ENCODE measurements at regions not wholly inside any gene's neighbourhood (a gene's known extent, or its start where the extent isn't known, plus 50 kb on each side); places are given as distances from the start of the nearest gene placed in this dataset.

DNA sequence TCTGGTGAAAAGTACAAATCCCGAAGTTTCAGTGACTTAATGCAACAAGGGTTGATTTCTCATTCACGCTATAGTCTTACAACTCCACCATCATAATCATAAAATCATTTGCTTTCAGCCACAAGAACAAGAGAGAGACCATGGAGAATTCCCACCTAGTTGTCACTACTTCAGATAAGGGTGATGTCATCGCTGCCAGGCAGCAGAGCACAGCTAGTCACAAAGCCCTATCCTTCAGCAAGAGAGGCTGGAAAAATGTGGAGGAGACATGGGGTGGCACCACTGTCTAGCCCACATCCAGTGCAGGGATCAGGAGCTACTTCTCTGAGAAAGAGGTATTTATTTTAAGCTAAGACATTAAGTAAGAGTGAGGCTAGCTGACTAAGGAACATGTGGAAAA lies 356.1 kb downstream of the YTHDC2 start (continued):
- TF ChIP-seq, protein P1, sequence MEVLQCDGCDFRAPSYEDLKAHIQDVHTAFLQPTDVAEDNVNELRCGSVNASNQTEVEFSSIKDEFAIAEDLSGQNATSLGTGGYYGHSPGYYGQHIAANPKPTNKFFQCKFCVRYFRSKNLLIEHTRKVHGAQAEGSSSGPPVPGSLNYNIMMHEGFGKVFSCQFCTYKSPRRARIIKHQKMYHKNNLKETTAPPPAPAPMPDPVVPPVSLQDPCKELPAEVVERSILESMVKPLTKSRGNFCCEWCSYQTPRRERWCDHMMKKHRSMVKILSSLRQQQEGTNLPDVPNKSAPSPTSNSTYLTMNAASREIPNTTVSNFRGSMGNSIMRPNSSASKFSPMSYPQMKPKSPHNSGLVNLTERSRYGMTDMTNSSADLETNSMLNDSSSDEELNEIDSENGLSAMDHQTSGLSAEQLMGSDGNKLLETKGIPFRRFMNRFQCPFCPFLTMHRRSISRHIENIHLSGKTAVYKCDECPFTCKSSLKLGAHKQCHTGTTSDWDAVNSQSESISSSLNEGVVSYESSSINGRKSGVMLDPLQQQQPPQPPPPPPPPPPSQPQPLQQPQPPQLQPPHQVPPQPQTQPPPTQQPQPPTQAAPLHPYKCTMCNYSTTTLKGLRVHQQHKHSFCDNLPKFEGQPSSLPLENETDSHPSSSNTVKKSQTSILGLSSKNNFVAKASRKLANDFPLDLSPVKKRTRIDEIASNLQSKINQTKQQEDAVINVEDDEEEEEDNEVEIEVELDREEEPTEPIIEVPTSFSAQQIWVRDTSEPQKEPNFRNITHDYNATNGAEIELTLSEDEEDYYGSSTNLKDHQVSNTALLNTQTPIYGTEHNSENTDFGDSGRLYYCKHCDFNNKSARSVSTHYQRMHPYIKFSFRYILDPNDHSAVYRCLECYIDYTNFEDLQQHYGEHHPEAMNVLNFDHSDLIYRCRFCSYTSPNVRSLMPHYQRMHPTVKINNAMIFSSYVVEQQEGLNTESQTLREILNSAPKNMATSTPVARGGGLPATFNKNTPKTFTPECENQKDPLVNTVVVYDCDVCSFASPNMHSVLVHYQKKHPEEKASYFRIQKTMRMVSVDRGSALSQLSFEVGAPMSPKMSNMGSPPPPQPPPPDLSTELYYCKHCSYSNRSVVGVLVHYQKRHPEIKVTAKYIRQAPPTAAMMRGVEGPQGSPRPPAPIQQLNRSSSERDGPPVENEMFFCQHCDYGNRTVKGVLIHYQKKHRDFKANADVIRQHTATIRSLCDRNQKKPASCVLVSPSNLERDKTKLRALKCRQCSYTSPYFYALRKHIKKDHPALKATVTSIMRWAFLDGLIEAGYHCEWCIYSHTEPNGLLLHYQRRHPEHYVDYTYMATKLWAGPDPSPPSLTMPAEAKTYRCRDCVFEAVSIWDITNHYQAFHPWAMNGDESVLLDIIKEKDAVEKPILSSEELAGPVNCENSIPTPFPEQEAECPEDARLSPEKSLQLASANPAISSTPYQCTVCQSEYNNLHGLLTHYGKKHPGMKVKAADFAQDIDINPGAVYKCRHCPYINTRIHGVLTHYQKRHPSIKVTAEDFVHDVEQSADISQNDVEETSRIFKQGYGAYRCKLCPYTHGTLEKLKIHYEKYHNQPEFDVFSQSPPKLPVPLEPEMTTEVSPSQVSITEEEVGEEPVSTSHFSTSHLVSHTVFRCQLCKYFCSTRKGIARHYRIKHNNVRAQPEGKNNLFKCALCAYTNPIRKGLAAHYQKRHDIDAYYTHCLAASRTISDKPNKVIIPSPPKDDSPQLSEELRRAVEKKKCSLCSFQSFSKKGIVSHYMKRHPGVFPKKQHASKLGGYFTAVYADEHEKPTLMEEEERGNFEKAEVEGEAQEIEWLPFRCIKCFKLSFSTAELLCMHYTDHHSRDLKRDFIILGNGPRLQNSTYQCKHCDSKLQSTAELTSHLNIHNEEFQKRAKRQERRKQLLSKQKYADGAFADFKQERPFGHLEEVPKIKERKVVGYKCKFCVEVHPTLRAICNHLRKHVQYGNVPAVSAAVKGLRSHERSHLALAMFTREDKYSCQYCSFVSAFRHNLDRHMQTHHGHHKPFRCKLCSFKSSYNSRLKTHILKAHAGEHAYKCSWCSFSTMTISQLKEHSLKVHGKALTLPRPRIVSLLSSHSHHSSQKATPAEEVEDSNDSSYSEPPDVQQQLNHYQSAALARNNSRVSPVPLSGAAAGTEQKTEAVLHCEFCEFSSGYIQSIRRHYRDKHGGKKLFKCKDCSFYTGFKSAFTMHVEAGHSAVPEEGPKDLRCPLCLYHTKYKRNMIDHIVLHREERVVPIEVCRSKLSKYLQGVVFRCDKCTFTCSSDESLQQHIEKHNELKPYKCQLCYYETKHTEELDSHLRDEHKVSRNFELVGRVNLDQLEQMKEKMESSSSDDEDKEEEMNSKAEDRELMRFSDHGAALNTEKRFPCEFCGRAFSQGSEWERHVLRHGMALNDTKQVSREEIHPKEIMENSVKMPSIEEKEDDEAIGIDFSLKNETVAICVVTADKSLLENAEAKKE (CRISPR knock-in tag; IDR thresholded peaks at IDR 0.05), result no peak
- TF ChIP-seq, protein P2, sequence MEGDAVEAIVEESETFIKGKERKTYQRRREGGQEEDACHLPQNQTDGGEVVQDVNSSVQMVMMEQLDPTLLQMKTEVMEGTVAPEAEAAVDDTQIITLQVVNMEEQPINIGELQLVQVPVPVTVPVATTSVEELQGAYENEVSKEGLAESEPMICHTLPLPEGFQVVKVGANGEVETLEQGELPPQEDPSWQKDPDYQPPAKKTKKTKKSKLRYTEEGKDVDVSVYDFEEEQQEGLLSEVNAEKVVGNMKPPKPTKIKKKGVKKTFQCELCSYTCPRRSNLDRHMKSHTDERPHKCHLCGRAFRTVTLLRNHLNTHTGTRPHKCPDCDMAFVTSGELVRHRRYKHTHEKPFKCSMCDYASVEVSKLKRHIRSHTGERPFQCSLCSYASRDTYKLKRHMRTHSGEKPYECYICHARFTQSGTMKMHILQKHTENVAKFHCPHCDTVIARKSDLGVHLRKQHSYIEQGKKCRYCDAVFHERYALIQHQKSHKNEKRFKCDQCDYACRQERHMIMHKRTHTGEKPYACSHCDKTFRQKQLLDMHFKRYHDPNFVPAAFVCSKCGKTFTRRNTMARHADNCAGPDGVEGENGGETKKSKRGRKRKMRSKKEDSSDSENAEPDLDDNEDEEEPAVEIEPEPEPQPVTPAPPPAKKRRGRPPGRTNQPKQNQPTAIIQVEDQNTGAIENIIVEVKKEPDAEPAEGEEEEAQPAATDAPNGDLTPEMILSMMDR (conservative IDR thresholded peaks at IDR 0.05; ENCODE audit: low read depth in 2 of 2), result no peak

DNA sequence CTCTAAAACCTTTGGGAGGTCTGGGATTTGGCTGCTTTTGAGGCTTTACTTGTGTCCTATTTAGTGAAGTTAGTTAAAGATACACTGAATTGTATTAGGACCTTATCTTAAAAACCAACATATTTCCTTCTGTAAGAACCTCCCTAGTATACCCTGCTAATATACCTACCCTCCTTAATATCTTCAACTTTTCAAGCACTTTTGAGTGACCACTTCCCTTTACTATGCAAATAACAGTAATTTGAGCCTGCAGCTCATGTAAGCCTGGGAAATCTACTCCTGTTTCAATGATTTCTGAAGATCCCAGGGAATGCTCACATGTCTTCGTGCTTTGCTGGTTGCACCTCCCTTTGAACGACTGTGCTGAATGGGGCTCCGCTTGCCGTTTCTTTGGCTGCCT lies 358.5 kb downstream of the YTHDC2 start:
- H3K36me3 ChIP-seq (ENCODE audit: insufficient read depth), result no peaks in the 10 kb centered on the region
- ATAC-seq (no peak), DNase-seq (ENCODE audit: low spot score) (no peak)
- no peak overlapping the region for H3K4me3 ChIP-seq
- no peaks in the 10 kb centered on the region for H4K20me1 ChIP-seq (replicated peaks; ENCODE audit: insufficient read depth)
- no peaks in the 10 kb centered on the region for H3F3A ChIP-seq (replicated peaks; ENCODE audit: low read depth)
- no peak overlapping the region for H3K4me3 Mint-ChIP-seq
- no peak overlapping the region for H3K4me2 ChIP-seq
- no peaks in the 10 kb centered on the region for H3K79me2 ChIP-seq (replicated peaks; ENCODE audit: insufficient read depth)
- no peaks in the 10 kb centered on the region; the same call in 1 of the 2 replicates for H3K4me1 ChIP-seq (ENCODE audit: insufficient read depth)
- 0 out of 2 replicates have a peak, but pooled peaks cover 9% of the 10 kb centered on the region for H3K9me2 ChIP-seq (ENCODE audit: insufficient read depth)
- no peaks in the 10 kb centered on the region for H3K36me3 Mint-ChIP-seq (ENCODE audit: low read depth)
- peaks cover 1% of the 10 kb centered on the region for H3K27me3 Mint-ChIP-seq (ENCODE audit: insufficient read depth, low read depth, poor library complexity)
- H3K9me3 Mint-ChIP-seq, result no peaks in the 10 kb centered on the region; the same call in 1 of the 3 replicates
- no peak overlapping the region for H3K27ac Mint-ChIP-seq
- H3K4me1 Mint-ChIP-seq, result peaks cover 4% of the 10 kb centered on the region; the same call in 2 of the 3 replicates
- H3K27me3 ChIP-seq (ENCODE audit: insufficient read depth), result no peaks in the 10 kb centered on the region
- no peak overlapping the region for H3K27ac ChIP-seq (ENCODE audit: low read depth)
- H2AFZ ChIP-seq, result no peak overlapping the region; the same call in 1 of the 2 replicates
- no peak for TF ChIP-seq STAT1 (IDR thresholded peaks at IDR 0.05; ENCODE audit: unreplicated experiment)
